ENCODE measurements at regions not wholly inside any gene's neighbourhood (a gene's known extent, or its start where the extent isn't known, plus 50 kb on each side); places are given as distances from the start of the nearest gene placed in this dataset.

- TF ChIP-seq TAF7 (optimal IDR thresholded peaks at IDR 0.05; ENCODE audit: borderline replicate concordance, low read depth, low read length) (no peak), YY1 (IDR thresholded peaks at IDR 0.05; ENCODE audit: low read depth, low read length) (no peak)
These were observed 219.5 kb downstream of the POLR1F start (continued) for GRCh38 chr7:19489162-19489820.

All from H1 (cell line).